Fibroblast of skin of scalp (primary cell): ENCODE measurements at regions not wholly inside any gene's neighbourhood (a gene's known extent, or its start where the extent isn't known, plus 50 kb on each side); places are given as distances from the start of the nearest gene placed in this dataset.
A peak's percentile ranks its signal among the peaks of the same experiment; 100 is the strongest.
"Not testable (repeated sequence)": the region's sequence is repeated elsewhere in the genome, so short reads cannot be mapped to it uniquely, and the experiment has no call there.

ENCODE experiments used
- DNase-seq: peaks from one replicate; pipeline ENCODE4 v3.0.0-alpha.2; 2013

DNA sequence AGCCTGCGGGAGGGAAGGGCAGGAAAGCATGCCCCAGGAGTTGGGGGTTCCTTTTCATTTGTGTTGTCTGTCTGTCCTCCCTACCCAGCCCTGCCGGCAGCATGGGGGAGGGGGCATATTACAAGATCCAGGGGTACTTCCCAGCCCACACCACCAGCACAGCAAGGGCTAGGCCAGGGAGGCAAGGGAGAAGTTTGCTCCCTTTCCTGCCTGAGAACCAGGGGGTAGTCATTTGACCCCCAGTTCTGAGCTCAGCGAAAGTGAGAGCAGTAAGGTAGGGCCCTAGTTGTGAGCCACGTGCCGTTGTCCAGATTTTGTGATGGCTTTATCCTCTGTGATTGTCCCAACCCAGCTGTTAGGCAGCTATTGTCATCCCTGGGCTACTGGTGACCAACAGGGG lies 364.7 kb downstream of the BCL11B start:
- no peak for DNase-seq

DNA sequence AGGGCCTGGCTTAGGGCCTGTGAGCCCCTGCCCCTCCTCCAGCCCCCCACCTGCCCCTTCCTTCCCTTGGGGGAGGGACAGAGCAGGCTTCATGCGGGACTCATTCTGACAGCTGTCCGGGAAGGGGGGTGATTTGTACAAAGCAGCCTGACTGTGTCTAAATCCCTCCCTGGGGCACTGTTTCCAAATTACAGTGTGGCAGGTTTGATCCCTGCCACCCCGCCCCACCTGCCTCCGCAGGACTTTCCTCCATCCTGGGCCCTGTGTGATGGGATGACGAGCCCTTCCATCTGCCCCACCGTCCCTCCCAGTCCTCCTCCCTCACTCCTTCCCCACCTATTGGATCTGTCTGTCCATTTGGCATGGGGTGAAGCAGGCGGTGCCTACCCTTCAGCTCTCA lies 363.9 kb downstream of the BCL11B start:
- no peak for DNase-seq

DNA sequence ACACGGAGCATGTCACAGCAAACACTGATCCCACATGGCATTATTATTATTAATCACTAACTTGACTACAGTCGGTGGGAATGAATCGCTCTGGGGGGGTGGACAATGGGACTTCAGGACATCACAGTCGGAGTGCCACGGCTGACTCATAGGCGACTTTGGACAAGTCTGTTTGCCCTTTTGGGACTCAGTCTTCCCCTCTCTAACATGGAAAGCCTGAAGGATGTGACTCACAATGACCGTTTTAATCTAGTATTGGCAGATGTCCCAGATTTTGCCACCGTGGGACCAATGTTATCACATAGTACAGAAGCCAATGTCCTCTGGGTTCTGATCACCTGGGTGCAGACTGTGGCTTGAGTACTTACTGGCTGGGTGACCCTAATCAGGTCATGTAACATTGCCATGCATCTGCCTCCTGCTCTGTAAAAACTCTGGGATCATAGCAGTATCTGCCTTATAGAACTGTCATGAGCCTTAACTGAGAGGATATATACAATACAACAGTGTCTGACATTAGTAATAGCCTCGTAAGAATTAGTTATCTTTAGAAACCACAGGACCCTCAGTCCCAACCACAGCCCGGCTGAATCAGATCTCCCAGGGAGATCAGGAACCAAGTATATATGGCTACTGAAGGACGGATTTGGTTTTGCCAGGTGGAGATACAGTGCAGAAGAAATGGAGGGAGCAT lies 362.6 kb downstream of the BCL11B start:
- peak; percentile 80 for DNase-seq

DNA sequence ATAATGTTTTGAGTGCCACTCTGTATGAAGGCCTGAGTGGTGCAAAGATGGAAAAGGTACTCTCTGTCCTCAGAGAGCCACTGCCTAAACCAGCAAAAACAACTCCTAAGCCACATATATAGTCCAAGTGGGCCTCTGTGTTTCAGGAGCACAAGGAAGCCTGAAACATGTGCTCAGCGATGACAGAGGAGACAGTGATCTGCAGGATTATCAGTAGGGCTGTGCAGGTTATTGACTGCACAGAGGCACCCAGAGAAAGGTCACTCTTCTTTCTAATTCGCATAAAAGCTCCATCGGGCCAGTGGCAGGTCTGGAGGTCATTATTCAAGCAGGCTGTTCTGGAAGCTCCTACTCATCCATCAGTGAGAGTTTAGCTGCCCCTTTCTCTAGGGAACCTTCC lies 361.9 kb downstream of the BCL11B start:
- no peak for DNase-seq

DNA sequence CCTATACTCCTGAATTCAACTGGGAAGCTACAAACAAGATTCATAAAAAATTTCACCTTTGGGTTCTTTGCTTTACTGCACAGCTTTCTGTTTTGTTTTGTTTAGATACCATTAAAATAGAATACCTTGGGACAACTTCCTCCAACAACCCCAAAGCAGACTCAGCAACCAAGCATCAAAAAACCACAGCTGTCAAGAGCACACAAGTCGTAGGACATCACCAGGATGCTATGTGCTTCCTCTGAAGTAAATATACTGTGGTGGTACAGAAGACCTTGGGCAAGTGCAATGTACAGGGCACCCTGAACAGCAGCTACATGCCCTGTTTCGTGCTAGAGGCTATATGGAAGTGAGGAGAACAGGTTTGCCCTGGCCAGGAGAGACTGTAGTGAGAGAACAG lies 359.3 kb downstream of the BCL11B start:
- no peak for DNase-seq

DNA sequence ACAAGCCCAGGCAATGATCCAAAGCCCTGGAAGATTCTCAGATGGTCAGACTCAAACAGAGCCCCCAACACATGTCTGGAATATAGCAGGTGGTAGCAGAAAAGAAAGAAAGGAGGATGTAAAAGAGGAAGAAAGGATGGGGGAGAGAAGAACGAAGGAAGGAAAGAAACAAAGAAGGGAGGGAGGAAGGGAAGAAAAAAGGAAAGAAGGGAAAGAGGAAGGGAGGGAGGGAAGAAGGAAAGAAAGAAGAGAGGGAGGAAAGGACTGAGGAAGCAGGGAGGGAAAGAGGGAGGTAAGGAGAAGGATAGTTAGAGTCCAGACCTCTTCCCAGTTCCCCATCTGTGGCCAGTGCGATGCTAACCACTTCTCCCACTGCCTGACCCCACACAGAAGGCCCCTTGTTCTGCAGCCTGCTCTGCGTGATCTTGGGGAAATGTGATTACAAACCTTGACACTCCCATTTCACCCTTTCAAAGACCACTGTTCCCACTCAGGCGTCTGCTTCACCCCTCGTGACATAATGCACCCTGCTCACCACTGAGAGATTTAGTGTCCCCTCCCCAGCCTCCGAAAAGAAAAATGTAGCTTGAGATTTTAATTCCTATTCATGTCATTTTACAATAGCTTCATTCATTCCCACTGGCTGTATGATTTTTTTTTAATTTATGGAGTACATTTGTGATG lies 357.9 kb downstream of the BCL11B start:
- DNase-seq: no peak

DNA sequence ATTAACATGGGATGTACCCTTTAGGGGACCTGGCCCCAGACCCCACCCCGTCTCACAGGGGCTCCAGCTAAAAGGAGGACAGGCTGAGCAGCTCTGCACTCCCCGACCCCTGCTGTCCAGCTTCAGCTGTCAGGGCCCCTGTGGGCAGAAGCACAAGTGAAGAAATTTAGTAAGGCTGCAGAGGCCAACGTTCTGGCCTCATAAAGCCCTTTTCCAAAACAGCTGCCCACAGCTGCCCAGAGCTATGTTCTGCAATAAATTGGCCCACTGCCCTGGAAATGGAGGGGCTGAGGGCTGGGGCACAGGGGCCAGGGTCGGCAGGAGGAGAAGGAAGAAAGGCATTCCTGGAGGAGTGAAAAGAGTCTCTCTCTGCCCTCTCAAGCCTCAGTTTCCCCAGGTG lies 357.1 kb downstream of the BCL11B start:
- DNase-seq: no peak

DNA sequence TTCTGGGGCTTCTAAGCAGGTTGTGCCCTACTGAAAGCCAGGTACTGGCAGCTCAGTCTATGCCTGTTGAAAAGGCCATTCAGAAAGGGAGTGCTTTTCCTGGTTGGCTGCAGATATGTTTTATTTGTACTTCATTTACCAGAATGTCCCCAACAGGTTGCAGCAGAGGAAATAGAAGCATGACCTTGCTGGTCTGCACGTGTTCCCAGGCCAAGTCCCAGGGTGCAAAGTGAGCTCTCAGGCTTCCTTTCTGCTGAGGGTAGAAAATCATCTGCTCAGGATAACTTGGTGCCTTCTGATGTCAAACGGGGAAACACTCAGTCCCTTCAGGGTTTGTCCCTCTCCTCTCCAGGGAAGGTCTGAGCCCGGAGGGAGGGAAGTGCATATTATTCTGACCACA lies 356.4 kb downstream of the BCL11B start:
- no peak for DNase-seq

DNA sequence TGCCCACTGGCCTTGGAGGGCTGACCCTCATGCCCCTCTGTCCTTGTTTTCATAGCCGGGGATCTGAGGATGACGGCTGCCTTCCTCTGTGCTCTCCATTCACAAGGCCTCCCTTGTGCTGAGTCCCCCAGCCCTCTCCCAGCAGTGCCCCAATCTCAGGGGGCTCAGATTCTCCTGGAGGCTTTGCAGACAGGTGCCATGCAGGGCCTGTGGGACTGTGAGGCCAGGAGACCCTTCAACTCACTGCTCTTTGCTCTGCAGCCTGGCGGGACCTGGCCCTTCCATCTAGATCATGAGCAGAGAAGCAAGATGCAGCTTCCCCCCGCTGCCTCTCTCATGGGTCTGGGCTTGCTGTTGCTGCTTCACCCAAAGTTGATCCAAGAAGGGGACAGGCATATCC lies 356.0 kb downstream of the BCL11B start:
- no peak for DNase-seq

DNA sequence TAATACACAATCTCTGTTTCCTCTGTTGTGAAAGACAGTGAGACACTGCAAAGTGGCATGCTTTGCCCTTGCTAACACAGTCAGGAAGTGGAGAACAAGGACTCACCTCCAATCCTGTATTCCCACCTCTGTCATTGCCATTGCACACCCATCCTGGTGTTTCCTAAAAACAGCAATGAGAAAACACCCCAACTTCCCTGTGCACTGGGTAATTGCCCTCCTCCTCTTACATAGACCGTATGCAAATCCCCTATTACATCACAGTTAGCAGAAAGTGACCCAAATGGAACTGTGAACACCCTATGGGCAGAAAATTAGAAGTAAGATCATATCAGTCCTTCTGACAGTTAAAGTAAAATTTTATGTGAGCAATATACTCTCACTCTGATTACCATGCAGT lies 355.5 kb downstream of the BCL11B start:
- DNase-seq: no peak

DNA sequence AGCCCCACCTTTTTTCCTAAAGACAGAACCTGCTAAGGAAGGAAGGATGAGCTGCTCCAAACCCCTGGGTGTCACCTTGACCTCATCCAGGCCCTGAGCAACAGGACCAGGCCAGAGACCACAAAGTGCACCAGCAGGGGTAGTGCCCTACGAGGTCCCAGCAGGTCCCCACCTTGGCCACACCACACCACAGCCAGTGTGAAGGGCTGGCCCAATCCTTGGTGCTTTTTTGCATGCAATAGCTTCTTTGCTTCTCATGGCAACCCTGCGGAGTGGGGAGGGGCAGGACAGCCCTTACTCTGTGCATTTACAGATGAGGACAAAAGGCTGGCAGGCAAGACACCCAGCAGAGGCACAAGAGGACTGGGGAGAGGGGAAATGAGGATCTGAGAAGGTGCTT lies 352.6 kb downstream of the BCL11B start:
- no peak for DNase-seq

DNA sequence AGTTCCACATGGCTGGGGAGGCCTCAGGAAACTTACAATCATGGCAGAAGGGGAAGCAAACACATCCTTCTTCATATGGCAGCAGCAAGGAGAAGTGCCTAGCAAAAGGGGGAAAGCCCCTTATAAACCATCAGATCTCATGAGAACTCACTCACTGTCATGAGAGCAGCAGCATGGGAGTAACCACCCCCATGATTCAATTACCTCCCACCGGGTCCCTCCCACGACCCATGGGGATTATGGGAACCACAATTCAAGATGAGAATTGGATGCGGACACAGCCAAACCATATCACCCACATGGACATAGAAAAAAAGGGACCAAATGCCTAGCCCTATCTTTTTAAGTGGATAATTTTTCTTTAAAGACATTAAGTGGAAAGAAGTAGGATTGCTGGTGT lies 350.7 kb downstream of the BCL11B start:
- not testable (repeated sequence) for DNase-seq

DNA sequence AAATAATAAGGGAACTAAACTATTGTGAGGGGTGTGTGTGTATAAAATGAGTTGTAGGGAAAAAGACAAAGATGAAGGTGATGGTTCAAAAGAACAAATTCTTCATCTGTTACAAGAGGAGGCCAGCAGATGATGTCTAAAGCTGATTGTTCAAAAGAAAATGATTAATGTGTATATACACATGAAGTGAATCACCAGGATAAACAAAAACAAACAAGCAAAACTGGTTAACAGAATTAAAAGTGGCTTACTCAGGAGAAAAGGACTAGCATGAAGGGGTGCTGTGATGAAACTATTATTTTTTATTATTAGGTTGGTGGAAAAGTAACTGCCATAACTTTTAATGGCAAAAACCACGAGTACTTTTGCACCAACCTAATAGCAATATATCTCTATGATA lies 348.4 kb downstream of the BCL11B start:
- no peak for DNase-seq

DNA sequence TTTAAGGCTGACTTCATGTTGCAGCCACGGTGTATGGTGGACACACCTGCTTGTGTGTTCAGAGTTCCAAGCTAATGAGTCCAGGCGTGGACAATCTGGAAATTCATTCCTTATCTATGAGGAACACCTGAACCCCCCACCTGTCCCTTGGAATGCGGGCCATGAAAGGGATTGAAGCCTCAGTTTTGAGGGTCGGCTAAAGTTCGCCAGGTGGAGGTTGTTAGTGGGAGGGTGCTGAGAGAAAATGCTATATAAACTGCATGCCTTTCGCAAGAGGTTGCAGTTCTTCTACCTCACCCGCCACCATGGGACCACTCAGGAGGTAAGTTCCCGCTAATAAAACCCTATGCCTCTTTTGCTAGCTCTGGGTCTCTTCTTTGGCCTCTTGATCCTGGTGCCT lies 348.0 kb downstream of the BCL11B start:
- no peak for DNase-seq

DNA sequence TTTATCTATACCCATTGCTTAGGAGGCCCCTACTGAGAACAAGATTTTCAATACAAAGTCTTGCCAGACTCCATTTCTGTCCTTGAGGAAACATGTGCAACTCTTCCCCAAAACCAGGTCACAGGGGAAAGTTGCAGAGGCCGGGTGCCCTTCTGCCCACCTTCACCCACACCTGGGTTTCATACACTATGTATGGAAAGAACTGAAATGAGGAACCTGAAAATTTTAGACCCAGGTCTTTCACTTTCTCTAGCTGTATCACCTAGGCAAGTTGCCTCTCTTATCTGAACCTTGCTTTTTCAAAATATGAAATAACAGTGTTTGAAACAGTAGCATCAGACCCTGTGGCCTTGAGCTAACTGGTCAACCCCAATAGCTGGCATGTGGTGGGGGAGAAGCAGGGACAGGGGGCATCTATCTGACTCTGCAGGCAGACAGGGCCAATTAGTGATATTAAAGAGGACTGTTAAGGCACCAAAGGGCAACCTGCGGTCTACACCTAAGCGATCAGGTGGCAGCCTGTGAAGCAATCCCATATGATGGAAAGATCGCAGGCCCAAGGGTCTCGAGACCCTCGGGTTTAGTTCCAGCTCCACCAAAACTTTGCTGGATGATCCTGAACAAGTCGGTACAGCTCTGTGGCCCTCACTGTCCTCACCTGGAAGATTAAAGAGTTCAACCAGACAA lies 346.5 kb downstream of the BCL11B start:
- DNase-seq: no peak

DNA sequence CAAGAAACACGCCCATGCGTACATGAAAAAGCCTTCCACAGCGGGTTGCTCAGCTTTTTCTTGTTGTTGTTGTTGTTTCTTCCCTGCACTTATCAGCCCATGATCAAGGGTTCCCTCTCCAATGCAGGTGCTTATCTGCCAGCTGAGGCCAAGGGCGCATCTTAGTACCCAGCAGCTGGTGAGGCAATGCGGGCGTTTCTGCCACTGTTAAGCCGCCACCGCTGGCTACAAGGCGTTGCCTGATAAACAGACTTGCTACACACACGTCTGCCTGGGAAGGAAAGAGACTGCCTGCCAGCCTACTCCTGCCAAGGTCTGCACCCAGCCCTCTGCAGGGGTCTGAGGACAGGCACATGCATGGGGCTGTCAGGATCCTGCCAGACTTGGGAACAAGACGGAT lies 345.9 kb downstream of the BCL11B start:
- no peak for DNase-seq

DNA sequence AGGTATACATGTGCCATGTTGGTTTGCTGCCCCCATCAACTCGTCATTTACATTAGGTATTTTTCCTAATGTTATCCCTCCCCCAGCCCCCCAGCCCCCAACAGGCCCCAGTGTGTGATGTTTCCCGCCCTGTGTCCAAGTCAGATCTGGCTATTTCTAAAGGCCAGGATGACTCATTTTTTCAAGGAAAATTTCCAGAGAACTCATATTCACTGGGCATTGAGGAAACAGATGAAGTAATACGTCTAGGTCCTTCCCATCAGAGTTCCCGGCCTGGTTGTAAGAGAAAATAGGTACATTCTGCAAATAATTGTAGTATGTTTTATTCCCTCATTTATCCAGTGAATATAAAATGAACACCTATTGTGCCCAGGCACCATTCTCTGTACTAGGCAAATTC lies 345.2 kb downstream of the BCL11B start:
- no peak for DNase-seq

DNA sequence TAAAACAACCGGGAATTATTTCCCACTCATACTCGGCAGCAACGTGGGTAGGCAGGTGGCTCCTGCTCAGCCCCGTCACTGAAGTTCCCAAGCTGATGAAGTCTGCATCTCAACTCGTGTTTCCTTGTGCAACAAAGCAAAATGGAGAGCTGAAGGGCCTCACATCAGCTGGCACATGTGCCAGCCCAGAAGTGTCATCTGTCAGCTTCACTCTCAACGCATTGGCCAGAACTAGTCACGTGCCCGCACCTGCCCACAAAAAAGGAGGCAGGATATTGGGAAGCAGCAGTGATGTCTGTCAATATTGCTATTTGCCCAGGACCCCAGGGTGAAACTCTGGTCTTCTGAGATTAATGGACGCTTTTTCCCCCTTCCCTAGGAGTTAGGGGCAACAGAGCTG lies 344.0 kb downstream of the BCL11B start:
- no peak for DNase-seq

DNA sequence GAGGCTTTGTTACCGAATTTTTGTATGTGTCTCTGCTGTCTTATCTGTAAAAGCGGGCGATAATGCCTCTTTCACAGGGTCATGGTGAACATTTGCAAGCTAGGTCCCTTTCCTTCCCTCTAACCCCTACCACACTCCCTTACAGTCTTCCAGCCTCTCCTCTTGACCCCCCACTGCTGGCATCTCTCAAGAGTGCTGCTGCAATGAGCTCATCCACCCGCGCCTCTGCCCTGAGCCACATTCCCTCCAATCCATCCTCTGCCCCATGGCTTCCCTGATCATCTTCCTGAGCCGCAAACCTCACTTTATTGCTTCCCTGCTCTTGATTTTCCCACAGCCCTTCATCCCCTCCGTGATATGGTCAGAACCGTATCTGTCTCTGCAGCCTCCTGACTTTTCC lies 343.6 kb downstream of the BCL11B start:
- DNase-seq: no peak

DNA sequence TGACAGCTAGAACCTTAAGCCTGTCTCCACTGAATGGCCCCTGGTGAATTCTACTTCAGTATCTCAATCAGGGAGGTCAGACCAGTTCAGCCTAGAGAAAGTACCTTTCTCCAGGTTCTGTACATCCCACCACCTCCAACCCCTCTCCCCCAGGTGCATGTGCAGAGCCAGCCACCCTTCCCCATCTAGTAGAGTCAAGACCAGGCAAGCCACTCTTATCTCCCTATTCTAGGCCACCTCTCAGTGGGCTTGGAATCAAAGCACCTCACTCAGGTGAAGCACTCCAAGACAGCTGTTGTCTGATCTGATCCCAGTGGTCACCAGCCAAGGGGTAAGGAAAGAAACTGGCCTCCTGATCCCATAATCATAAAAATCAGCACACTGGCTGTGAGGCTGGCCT lies 340.9 kb downstream of the BCL11B start:
- no peak for DNase-seq

DNA sequence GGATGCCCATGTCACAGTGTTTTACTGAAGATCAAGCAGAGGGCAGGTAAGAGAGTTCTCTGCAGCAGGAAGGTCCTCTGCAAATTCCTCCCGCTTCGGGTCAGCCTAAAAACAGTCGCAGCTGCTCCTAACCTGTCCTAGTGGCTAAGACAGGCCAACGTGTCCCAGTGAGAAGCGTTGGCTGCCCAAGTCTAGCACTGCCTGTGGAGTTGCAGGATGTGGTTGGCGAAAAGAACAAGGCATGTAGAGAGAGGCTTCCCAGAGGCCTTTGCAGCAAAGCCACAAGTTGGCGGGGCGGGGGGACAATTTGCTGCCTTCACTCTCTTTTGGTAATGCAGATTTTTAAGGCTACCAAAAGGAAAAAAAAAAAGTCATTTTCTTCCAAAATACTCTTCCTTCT lies 340.1 kb downstream of the BCL11B start:
- DNase-seq: no peak

DNA sequence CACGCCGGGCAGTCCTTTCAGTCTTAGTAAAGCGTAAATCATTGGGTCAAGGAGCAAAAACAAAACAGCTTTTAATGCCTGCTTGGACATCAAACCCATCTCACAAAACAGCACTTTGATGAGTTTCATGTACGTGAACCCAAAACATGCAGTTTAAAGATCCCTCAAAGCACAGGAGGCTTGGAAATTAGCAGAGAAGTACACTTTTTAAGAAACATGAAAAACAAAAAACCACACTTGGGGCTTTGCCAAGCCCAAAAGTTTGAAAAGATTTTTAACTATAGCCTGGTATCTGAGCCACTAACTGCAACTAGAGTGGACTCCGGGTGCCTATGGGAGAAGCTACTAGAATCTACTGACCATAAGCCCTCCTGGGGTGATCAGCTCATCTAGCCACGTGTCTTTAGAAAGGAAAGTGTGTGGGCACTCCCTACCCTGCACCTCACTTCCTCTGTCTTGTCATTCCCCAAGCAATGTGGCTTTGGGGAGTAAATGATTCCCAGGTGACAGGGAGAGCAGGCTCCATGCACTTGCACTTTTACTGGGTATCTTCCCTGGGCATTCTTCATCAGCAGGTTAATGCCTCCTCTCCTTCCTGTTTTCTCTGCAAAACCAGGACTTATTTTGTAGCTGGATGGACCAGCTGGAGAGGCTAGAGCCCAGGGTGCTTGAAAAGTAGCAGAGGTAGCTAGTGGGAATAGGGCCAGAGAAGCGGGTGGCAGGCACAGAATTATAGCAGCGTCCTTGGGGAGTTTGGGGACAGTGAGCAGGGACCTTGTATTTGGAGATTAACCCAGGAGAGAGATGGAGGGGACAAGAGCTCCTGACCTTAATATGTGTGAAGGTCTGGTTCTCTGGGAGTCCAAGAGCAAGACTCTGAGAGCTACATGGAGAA lies 339.3 kb downstream of the BCL11B start:
- DNase-seq: no peak

DNA sequence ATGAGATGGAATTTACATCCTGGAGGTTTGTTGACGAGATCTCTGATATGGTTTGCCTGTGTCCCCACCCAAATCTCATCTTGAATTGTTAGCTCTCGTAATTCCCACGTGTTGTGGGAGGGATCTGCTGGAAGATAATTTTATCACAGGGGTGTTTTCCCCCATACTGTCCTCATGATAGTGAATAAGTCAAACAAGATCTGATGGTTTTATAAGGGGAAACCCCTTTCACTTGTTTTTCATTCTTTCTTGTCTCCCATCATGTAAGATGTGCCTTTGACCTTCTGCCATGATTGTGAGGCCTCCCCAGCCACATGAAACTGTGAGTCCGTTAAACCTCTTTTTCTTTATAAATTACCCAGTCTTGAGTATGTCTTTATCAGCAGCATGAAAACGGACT lies 337.4 kb downstream of the BCL11B start:
- not testable (repeated sequence) for DNase-seq
